ENCODE measurements at regions not wholly inside any gene's neighbourhood (a gene's known extent, or its start where the extent isn't known, plus 50 kb on each side); places are given as distances from the start of the nearest gene placed in this dataset.

GRCh38 chr1:72336776-72337175 lies 54.4 kb upstream of the NEGR1 start:
- TF ChIP-seq CTCF (IDR thresholded peaks at IDR 0.05) (no peak), EZH2 (IDR thresholded peaks at IDR 0.05; ENCODE audit: borderline replicate concordance, insufficient read depth, low read depth, low read length, poor library complexity, severe bottlenecking) (no peak)

All from B cell (primary cell).